Myocyte (in vitro differentiated cells): ENCODE measurements at regions not wholly inside any gene's neighbourhood (a gene's known extent, or its start where the extent isn't known, plus 50 kb on each side); places are given as distances from the start of the nearest gene placed in this dataset.
A peak's percentile ranks its signal among the peaks of the same experiment; 100 is the strongest.

ENCODE experiments used
- DNase-seq: peaks from one replicate; pipeline ENCODE4 v3.0.0-alpha.2; 2012; ENCODE audit warnings: low read depth

GRCh38 chr20:40186826-40187225, 502.2 kb downstream of the MAFB start:
- DNase-seq: no peak

DNA sequence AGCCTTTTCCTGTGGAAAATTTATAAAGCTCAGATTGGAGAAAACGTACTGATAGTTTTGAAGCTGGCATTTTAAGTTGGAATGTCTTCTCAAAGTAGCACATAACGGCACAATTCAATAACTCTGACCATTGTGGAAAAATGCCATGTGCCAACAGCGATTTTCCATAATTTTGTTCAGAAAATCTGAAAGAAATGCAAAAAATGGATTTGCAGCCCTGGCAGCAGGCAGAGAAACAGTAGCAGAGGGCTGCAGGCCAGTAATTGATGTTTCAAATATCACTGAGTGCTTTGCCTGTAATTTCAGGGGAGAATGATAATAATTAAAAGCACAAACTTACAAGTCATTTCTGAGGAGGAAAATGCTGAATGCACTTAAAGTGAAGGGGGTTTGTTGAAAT, 507.4 kb downstream of the MAFB start:
- DNase-seq: no peak

DNA sequence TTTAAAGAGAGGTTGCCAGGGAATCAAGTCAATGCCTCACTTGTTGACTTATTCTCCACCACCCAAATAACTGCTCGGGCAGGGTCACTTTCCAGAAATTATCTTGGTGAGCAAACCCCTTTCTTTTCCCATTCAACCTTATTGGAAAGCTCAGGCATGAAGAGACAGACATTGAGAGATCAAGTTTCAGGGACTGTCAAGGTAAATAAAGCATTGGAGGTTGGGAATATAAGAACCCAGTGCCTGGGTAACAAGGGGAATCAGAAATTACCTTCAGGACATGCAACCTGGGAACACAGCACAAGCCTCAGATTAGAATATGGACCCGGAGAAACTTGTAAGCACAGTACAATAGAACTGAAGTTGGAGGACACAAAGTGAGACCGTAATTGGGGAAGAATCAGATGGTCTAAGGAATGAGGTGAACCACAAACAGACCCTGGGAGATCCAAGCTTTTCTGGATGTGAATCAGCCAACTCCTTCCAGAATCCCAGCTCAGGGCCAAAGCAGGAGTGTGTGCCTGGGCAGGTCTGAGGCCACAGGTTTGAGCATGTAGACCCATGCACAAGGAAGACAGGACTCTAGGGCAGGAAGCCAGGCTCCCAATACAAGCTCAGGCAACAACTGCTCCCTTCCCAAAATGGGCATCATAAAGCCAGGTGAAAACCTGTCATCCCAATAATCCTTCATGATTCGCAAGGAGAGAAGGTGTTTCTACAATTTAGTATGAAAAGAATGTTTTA, 512.8 kb downstream of the MAFB start:
- DNase-seq: no peak

DNA sequence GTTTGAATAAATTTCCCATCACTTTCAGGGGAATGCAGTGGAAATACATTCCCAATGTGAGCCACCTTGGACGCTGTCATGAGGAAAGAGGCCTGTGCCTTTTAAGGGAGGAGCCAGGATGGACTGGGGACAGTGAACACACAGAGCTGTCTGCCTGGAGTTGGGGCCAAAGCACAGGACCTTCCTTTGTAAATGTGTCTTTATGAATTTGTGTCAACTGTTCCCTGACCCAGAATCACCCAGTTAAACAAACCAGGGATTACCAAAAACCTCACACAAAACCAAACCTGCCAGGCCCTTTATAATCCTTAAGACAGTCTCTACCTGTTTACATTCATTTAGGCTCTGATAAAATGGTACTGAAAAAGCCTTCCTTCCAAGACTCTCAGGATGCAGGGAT, 513.7 kb downstream of the MAFB start:
- no peak for DNase-seq

DNA sequence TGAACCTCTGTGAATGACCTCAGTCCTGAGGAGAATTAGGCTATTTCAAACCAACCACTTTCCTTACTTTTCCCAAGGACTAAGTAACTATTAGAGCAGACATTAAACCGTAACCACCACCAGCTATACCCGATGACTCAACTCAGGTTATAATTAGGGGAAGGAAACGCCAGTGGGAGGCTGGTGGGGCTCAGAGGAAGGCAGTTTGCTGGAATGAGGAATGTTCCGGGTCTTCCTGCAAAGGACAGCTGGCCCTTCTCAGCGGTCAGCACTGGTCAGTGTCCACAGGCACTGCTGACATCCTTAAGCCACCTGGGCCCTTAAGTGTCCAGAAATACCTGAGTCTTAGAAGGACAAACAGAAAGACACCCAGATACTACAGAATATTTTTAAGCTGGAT, 515.2 kb downstream of the MAFB start:
- peak; percentile 10 for DNase-seq

- no peak for DNase-seq
Observed at GRCh38 chr20:40168981-40169620, 519.9 kb downstream of the MAFB start.

DNA sequence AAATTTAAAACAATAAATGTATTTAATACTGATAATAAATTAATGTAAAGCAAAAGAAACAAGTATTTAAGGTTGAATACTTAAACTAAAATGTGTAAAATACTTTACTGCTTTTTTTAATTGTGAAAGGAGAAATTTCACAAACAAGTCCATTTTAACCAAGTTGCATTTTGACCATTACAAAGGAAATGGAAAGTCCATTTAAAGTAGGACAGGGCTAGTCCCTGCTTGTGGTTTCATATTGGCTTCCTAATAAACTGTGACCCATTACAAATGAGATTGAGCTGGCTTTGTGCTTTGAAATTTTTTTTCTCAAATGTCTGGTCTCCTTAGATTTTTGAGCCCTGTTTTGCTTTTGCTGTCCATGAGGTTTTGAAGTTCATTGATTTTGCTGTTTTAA, 527.6 kb downstream of the MAFB start:
- no peak for DNase-seq

- DNase-seq: peak; percentile 13
Observed at GRCh38 chr20:40160097-40160550, 528.9 kb downstream of the MAFB start.

- DNase-seq: no peak
Observed at GRCh38 chr20:40159276-40159675, 529.8 kb downstream of the MAFB start.

DNA sequence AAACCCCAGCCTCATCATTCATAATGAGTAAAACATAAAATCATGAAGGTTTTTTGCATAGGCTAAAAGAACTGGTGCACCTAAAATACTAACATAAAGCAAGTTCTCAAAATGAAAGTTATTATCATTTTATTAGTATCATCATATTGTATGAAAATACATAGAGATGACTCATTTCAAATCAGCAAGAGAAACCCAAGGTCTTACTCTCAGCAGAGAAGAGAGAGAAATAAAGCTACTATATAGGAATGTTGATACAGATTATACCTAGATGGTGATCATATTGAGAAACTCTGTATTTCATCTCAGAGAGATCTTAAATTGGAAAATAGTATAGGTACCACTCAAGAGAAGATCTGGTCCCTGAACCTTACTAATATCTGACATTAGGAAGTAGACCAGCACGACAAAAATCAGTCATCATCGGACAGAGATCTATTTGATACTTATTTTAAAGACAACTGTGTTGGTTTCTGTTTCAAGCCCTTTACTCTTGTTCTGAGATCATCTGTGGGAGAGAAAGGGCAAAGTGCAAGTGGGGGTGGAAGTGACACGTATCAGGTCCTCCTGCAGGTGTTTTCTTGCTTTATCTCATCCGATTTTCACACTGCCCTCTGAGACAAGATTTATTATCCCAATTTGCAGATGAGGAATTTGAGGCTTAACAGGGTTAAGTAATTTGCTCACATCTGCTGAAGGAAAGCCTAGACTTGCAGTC, 532.3 kb downstream of the MAFB start:
- no peak for DNase-seq

DNA sequence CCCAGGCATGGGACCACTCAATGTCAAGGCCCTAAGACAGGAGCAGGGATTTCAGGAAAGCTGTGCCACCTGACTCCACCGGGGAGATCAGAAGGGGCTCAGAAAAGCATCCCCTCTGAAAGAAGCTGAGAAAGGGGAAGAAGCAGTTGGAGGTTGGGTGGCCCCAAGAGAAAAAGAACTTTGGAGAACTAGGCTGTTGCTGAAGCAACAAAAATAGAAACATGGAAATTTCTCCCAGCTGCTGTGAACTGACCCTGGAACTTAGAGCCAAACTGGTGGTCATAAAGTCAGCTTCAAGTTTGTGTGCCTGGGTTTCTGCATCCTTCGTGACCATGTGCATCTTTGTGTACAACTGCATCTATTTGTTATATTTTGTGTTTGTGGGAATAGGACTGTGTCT, 534.5 kb downstream of the MAFB start:
- DNase-seq: no peak

GRCh38 chr20:40148886-40149285, 540.1 kb downstream of the MAFB start:
- DNase-seq: no peak

DNA sequence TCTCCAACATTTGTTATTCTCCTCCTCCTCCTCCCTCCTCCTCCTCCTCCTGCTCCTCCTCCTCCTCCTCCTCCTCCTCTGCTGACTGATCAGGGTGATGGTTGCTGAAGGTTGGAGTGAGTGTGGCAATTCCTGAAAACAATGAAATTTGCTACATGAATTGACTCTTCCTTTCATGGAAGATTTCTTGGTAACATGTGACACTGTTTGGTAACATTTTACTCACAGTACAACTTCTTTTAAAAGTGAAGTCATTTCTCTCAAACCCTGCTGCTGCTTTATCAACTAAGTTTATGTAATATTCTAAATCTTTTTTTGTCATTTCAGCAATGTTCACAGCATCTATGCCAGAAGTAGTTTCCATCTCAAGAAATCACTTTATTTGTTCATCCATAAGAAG, 543.0 kb downstream of the MAFB start:
- DNase-seq: no peak

- DNase-seq: no peak
Observed at GRCh38 chr20:40144581-40144980, 544.5 kb downstream of the MAFB start.

- DNase-seq: no peak
Observed at GRCh38 chr20:40134176-40134575, 554.9 kb downstream of the MAFB start.

GRCh38 chr20:40120827-40121226, 568.2 kb downstream of the MAFB start:
- DNase-seq: no peak

DNA sequence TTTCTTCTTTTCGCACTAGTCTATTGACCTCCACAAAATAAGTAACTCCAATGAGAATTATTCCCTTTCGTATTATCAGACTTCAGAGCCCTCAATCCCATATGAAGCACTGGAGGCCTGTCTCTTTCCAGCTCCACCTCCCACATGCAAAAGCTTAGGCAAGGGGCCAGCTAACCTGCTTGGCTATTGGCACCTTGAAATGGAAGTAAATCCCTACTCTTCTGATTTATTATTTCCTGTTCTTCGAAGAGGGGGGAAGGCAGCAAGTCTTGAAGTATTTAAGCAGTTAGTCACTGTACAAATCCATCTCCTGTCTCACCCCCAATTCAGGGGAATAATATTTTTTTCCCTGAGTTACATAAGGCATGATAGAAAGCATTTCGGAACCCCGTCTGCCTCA, 577.8 kb downstream of the MAFB start:
- DNase-seq: no peak

DNA sequence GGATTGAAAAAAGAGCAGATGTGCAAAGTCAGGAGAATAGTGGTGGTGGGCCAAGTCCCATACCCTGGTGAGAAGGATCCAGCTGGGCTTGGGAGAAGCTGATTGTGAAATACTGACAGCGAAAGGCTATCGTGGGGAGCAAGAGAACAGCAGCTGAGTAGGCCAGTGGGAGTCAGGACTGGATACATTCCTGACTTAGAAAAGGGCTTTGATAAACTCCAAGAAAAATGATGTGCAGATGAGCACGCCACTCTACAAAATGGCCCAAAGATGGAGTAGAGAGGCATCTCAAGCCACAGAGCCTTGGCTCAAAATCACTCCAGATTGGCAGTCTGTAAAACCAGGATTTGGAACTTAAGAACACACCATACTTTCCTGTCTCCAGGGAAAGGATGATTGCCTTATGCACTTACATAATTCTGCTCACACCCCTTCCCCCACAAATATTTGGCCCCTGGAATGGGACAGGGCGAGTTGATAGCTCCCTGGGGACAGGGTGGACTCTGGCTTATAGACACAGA, 578.7 kb downstream of the MAFB start:
- DNase-seq: no peak

DNA sequence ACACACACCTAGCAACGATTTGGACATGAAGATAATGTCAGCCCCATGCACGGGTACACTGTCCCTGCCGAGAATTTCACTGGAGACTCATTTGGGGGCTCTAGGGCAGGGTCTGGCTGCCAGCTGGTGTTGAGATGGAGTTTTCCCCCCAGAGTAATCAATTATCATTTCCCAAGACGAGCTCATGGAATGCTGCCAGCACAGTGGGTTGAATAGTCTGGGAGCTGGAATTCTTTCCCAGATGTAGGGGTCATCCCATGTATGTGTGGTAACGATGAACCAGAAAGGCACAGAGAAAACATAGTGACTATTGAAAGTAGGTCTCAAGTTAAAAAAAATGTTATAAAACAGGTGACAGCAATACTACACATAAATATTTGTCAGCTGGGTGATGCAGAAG, 579.9 kb downstream of the MAFB start:
- no peak for DNase-seq

DNA sequence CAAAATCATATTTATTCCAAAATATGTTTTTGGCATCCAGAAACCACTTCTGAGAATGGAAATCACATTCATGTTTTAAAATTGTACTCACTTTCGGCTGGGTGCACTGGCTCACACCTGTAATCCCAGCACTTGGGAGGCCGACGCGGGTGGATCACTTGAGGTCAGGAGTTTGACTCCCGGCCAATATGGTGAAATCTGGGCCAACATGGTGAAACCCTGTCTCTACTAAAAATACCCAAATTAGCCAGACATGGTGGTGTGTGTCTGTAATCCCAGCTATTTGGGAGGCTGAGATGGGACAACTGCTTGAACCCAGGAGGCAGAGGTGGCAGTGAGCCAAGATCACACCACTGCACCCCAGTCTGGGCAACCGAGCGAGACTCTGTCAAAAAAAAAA, 580.7 kb downstream of the MAFB start:
- no peak for DNase-seq

- DNase-seq: no peak
Observed at GRCh38 chr20:40104959-40105358, 584.1 kb downstream of the MAFB start.

DNA sequence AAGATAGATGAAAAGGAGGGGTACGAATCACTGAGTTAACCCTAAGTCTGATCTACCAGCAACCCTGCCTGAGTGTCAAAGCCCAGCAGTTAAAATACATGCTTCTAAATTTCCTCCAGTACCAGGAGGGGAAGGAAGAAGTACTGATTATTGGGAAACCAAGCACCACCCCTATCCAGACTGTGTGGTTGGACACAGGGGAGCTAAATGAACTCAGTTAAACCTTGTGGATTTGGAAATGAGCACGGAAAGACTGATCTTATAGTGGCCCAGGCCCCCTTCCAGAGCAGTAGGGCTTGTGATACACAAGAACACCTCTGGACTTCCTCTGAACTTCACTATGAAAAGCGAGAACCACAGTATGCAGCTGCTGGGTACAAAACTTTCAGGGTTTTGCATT, 585.6 kb downstream of the MAFB start:
- no peak for DNase-seq
